ENCODE measurements at regions not wholly inside any gene's neighbourhood (a gene's known extent, or its start where the extent isn't known, plus 50 kb on each side); places are given as distances from the start of the nearest gene placed in this dataset.

- 79% methylated on average over 2 of the region's 2 CpGs for WGBS
- Histone ChIP-seq H3K27ac (ENCODE audit: low read depth) (no peak overlapping the region), H3K36me3 (ENCODE audit: insufficient read depth) (no peaks in the 10 kb centered on the region), H3K4me3 (ENCODE audit: low read depth, low read length) (no peak overlapping the region), H3K4me1 (ENCODE audit: insufficient read depth) (no peaks in the 10 kb centered on the region)
- no peak for DNase-seq (ENCODE audit: extremely low spot score)
Measured at GRCh38 chr6:104109806-104110205, 749.9 kb downstream of the HACE1 start.

DNA sequence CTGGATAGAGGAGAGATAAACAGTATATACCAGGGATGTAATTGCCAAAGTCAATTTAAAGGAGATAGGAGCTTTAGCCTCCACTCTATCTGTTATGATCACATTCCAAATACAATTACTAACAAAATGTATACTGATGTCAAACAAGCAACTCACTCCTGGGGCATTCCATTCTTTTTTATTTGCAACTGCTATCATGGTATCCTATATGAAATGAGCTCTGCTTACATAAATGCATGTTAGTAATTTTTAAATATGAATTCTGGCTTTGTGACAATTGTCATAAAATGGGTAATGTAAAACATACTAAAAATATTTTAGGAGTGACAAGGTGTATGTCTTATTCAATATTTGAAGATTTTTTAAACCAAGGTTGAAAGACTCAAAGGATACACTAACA is 751.1 kb downstream of the HACE1 start:
- DNase-seq (ENCODE audit: extremely low spot score), result no peak
- Histone ChIP-seq H3K27ac (ENCODE audit: low read depth) (no peak overlapping the region), H3K4me3 (ENCODE audit: low read depth, low read length) (no peak overlapping the region), H3K4me1 (ENCODE audit: insufficient read depth) (no peaks in the 10 kb centered on the region), H3K36me3 (ENCODE audit: insufficient read depth) (no peaks in the 10 kb centered on the region)

DNA sequence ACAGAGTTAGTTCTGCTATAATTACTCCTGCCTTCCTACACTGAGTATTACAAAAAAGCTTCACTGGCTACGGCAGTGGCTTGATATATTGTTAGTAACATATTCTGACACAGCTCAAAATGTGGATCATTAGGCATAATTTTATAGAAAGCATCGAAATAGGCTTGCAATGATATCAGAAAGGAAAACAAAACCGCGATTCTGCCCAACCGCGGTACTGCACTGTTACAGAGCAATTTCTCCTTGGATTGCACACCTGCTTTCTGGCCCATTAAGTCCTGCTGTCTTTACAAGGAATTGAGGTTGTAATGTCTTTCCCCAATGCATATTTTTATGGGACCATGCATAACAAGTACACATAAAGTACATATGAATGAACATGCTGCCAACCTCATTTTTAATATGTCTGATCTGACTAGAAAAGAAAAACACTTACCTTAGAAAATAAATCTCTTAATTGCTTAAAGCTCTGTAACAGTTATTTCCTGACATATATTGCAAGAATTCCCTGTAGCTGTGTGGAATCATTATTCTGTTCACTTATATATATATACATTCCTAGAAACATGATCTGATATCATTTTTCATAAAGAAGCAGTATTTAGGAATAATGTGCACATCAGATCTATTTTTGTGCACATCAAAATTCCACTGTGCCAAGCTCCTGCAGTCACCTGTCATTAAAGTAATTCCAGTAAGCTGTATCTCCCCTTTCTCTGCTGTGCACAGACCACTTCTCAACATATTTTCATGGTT is 763.9 kb downstream of the HACE1 start:
- whole genome bisulfite sequencing, result 89% methylated on average over 6 of the region's 6 CpGs
- Histone ChIP-seq H3K27ac (ENCODE audit: low read depth) (no peak overlapping the region), H3K4me3 (ENCODE audit: low read depth, low read length) (no peak overlapping the region), H3K36me3 (ENCODE audit: insufficient read depth) (no peaks in the 10 kb centered on the region), H3K4me1 (ENCODE audit: insufficient read depth) (no peaks in the 10 kb centered on the region)
- DNase-seq (ENCODE audit: extremely low spot score), result no peak

GRCh38 chr6:104087765-104088164 is 772.0 kb downstream of the HACE1 start:
- 81% methylated on average over 1 of the region's 1 CpG for WGBS
- H3K27ac ChIP-seq (ENCODE audit: low read depth), result no peak overlapping the region
- DNase-seq (ENCODE audit: extremely low spot score), result no peak
- no peaks in the 10 kb centered on the region for H3K4me1 ChIP-seq (ENCODE audit: insufficient read depth)
- H3K36me3 ChIP-seq (ENCODE audit: insufficient read depth), result no peaks in the 10 kb centered on the region
- no peak overlapping the region for H3K4me3 ChIP-seq (ENCODE audit: low read depth, low read length)

DNA sequence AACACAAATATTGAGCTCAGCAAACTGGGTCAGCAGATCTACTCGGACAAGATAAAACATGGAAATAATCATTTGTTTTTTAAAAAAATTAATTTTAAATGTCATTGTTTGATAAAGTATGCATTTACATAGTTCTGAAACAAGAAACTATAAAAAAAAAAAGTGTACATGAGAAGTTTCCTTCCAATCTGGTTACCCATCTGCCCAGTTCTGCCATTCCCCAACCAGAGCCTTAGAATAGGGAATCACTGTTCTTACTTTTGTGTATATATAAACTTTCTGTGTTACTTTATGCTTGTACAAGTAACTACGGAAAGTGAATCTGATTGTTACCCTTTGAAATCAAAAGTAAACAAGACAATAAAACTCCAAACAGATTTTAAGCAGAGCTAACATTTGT is 791.4 kb downstream of the HACE1 start:
- no peak for DNase-seq (ENCODE audit: extremely low spot score)
- no peak overlapping the region for H3K27ac ChIP-seq (ENCODE audit: low read depth)

DNA sequence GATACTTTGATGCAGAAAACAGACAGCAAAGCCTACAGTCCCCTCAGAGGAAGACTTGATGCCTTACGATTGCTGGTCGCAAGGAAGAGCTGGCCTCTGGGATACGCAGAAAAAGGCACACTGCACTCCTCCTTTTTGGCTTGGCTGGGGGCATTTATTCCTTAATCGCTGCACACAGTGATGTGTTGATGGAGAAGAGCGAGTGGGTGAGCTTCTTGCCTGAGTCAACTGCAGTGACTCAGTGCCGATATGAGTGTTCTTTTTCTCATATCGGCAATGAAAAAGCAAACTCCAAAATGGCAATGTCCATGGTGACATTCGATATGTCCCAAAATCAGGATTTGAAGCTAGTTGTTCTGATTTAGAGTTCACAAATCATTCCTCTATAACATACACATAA is 794.8 kb downstream of the HACE1 start:
- Histone ChIP-seq H3K4me1 (ENCODE audit: insufficient read depth) (no peaks in the 10 kb centered on the region), H3K4me3 (ENCODE audit: low read depth, low read length) (no peak overlapping the region), H3K36me3 (ENCODE audit: insufficient read depth) (no peaks in the 10 kb centered on the region), H3K27ac (ENCODE audit: low read depth) (no peak overlapping the region)
- no peak for DNase-seq (ENCODE audit: extremely low spot score)
- 82% methylated on average over 8 of the region's 8 CpGs for WGBS

More for the DNA sequence above, 791.4 kb downstream of the HACE1 start:
- Histone ChIP-seq H3K36me3 (ENCODE audit: insufficient read depth) (no peaks in the 10 kb centered on the region), H3K4me3 (ENCODE audit: low read depth, low read length) (no peak overlapping the region), H3K4me1 (ENCODE audit: insufficient read depth) (no peaks in the 10 kb centered on the region)
- 67% methylated on average over 2 of the region's 2 CpGs for WGBS

GRCh38 chr6:104050455-104050854 is 809.3 kb downstream of the HACE1 start:
- H3K4me3 ChIP-seq (ENCODE audit: low read depth, low read length), result no peak overlapping the region
- no peaks in the 10 kb centered on the region for H3K36me3 ChIP-seq (ENCODE audit: insufficient read depth)
- no peak for DNase-seq (ENCODE audit: extremely low spot score)
- H3K4me1 ChIP-seq (ENCODE audit: insufficient read depth), result no peaks in the 10 kb centered on the region
- no peak overlapping the region for H3K27ac ChIP-seq (ENCODE audit: low read depth)
- 69% methylated on average over 2 of the region's 2 CpGs for WGBS

- WGBS, result 20% methylated on average over 2 of the region's 2 CpGs
- Histone ChIP-seq H3K4me3 (ENCODE audit: low read depth, low read length) (no peak overlapping the region), H3K27ac (ENCODE audit: low read depth) (no peak overlapping the region), H3K36me3 (ENCODE audit: insufficient read depth) (no peaks in the 10 kb centered on the region), H3K4me1 (ENCODE audit: insufficient read depth) (no peaks in the 10 kb centered on the region)
- no peak for DNase-seq (ENCODE audit: extremely low spot score)
Measured at GRCh38 chr6:104046426-104046825, 813.3 kb downstream of the HACE1 start.

DNA sequence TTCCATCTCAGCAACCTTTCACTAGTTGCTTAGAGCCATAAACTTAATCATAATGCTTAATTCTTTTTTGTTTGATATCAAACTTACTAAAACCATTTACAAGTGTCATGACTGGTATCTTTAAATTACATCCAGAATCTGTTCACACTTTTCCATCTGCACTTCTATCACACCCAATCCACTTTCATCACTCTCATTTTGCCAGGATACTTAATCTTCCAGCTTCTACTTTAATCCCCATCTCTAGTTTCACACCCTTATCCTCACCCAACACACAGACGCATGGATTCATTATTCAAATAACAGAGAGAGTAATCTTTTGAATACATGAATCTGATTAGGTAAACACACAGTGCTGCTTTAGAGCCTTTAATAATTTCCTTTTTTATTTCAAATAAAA is 828.4 kb downstream of the HACE1 start:
- DNase-seq (ENCODE audit: extremely low spot score), result no peak
- Histone ChIP-seq H3K27ac (ENCODE audit: low read depth) (no peak overlapping the region), H3K36me3 (ENCODE audit: insufficient read depth) (no peaks in the 10 kb centered on the region), H3K4me3 (ENCODE audit: low read depth, low read length) (no peak overlapping the region), H3K4me1 (ENCODE audit: insufficient read depth) (no peaks in the 10 kb centered on the region)
- WGBS, result 76% methylated on average over 1 of the region's 1 CpG

- H3K4me3 ChIP-seq (ENCODE audit: low read depth, low read length), result no peak overlapping the region
- H3K4me1 ChIP-seq (ENCODE audit: insufficient read depth), result no peaks in the 10 kb centered on the region
- no peak overlapping the region for H3K27ac ChIP-seq (ENCODE audit: low read depth)
- no peaks in the 10 kb centered on the region for H3K36me3 ChIP-seq (ENCODE audit: insufficient read depth)
- DNase-seq (ENCODE audit: extremely low spot score), result no peak
Measured at GRCh38 chr6:104022126-104022525, 837.6 kb downstream of the HACE1 start.

- Histone ChIP-seq H3K4me3 (ENCODE audit: low read depth, low read length) (no peak overlapping the region), H3K27ac (ENCODE audit: low read depth) (no peak overlapping the region), H3K4me1 (ENCODE audit: insufficient read depth) (no peaks in the 10 kb centered on the region), H3K36me3 (ENCODE audit: insufficient read depth) (no peaks in the 10 kb centered on the region)
- 88% methylated on average over 8 of the region's 8 CpGs for WGBS
- no peak for DNase-seq (ENCODE audit: extremely low spot score)
Measured at GRCh38 chr6:104019075-104019753, 840.5 kb downstream of the HACE1 start.

GRCh38 chr6:104017410-104018381 is 842.0 kb downstream of the HACE1 start:
- WGBS, result 91% methylated on average over 6 of the region's 6 CpGs
- H3K4me3 ChIP-seq (ENCODE audit: low read depth, low read length), result no peak overlapping the region
- DNase-seq (ENCODE audit: extremely low spot score), result no peak
- H3K4me1 ChIP-seq (ENCODE audit: insufficient read depth), result no peaks in the 10 kb centered on the region
- H3K36me3 ChIP-seq (ENCODE audit: insufficient read depth), result no peaks in the 10 kb centered on the region
- no peak overlapping the region for H3K27ac ChIP-seq (ENCODE audit: low read depth)

- WGBS, result 87% methylated on average over 2 of the region's 2 CpGs
- no peak for DNase-seq (ENCODE audit: extremely low spot score)
- Histone ChIP-seq H3K27ac (ENCODE audit: low read depth) (no peak overlapping the region), H3K4me3 (ENCODE audit: low read depth, low read length) (no peak overlapping the region), H3K36me3 (ENCODE audit: insufficient read depth) (no peaks in the 10 kb centered on the region), H3K4me1 (ENCODE audit: insufficient read depth) (no peaks in the 10 kb centered on the region)
Measured at GRCh38 chr6:104014163-104014959, 845.4 kb downstream of the HACE1 start.
